ENCODE measurements at regions not wholly inside any gene's neighbourhood (a gene's known extent, or its start where the extent isn't known, plus 50 kb on each side); places are given as distances from the start of the nearest gene placed in this dataset.

DNA sequence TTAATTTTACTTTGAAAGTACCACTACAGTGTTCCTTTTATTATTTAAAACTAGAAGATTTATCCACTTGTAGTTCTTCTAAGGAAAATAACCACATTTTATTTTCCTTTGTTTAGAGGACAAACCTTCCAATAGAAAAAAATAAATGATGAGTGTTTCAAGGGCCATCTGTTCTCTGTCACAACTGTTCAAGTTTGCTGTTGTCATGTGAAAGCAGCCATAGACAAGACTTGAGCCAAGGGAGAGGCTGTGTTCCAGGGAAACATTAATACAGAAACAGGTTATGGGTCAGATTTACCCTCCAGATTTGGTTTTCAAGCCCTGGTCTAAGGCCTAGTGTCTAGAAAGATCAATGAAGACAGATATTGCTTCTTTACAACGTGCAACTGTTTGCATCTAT lies 463.6 kb downstream of the C6orf118 start:
- DNase-seq = no peak
- Histone ChIP-seq H3K27me3 (no peaks in the 10 kb centered on the region), H3K4me1 (no peaks in the 10 kb centered on the region), H3K9me3 (no peaks in the 10 kb centered on the region), H3K27ac (no peak overlapping the region), H3K36me3 (no peaks in the 10 kb centered on the region), H3K4me3 (no peak overlapping the region)
- no peak for ATAC-seq
- 53% methylated on average over 1 of the region's 1 CpG for WGBS (ENCODE audit: insufficient coverage, low coverage, low lambda C conversion rate, missing lambda C conversion rate)
- intact Hi-C loops (cut with DNase I) = no loop called here
- TF ChIP-seq POLR2A (IDR thresholded peaks at IDR 0.05) = no peak
- TF ChIP-seq, protein P1, sequence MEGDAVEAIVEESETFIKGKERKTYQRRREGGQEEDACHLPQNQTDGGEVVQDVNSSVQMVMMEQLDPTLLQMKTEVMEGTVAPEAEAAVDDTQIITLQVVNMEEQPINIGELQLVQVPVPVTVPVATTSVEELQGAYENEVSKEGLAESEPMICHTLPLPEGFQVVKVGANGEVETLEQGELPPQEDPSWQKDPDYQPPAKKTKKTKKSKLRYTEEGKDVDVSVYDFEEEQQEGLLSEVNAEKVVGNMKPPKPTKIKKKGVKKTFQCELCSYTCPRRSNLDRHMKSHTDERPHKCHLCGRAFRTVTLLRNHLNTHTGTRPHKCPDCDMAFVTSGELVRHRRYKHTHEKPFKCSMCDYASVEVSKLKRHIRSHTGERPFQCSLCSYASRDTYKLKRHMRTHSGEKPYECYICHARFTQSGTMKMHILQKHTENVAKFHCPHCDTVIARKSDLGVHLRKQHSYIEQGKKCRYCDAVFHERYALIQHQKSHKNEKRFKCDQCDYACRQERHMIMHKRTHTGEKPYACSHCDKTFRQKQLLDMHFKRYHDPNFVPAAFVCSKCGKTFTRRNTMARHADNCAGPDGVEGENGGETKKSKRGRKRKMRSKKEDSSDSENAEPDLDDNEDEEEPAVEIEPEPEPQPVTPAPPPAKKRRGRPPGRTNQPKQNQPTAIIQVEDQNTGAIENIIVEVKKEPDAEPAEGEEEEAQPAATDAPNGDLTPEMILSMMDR (IDR thresholded peaks at IDR 0.05) = no peak

- no peaks in the 10 kb centered on the region for H3K4me1 ChIP-seq
- WGBS (ENCODE audit: insufficient coverage, low coverage, low lambda C conversion rate, missing lambda C conversion rate) = 53% methylated on average over 1 of the region's 1 CpG
- H3K4me3 ChIP-seq = no peak overlapping the region
- no peaks in the 10 kb centered on the region for H3K36me3 ChIP-seq
- ATAC-seq = no peak
- no peak for DNase-seq
- no peaks in the 10 kb centered on the region for H3K9me3 ChIP-seq
- H3K27me3 ChIP-seq = no peaks in the 10 kb centered on the region
- intact Hi-C loops (cut with DNase I) = no loop called here
- no peak overlapping the region for H3K27ac ChIP-seq
- TF ChIP-seq POLR2A (IDR thresholded peaks at IDR 0.05) = no peak
- TF ChIP-seq, protein P1 (IDR thresholded peaks at IDR 0.05) = no peak
Measured at GRCh38 chr6:164842085-164842484, 467.3 kb downstream of the C6orf118 start.

DNA sequence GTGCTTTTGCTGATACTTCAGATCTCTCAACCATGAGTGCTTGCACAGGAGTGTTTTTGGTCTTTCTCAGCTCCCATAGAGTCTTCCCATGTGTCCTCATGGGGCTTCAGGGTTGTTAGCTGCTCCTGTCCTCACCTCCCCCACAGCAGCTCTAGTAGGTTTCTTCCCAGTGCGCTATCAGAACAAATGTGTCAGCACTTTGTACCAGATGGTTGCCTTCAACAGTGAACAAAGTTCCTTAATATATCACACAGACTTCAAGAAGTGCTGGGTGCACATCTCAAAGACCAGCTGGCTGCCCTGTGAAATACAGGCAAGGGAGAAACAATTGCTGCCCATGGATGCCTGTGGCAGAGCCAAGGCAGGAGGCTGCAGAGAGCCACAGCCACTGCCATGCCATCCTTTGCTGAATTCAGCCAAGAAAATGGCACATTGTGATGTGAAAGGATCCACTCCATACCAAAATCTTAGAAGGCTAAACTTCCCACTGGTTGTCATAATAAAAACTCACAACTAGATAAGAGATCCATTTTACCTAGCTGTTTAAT lies 471.3 kb downstream of the C6orf118 start:
- H3K27me3 ChIP-seq = no peaks in the 10 kb centered on the region
- no peak for DNase-seq
- H3K4me1 ChIP-seq = no peaks in the 10 kb centered on the region
- no peaks in the 10 kb centered on the region for H3K9me3 ChIP-seq
- no CpG with 5 or more reads among the region's 1 CpG for WGBS (ENCODE audit: insufficient coverage, low coverage, low lambda C conversion rate, missing lambda C conversion rate)
- TF ChIP-seq POLR2A (IDR thresholded peaks at IDR 0.05) = no peak
- TF ChIP-seq, protein P1 (IDR thresholded peaks at IDR 0.05) = no peak
- H3K36me3 ChIP-seq = no peaks in the 10 kb centered on the region
- ATAC-seq = no peak
- intact Hi-C loops (cut with DNase I) = no loop called here
- H3K4me3 ChIP-seq = no peak overlapping the region
- H3K27ac ChIP-seq = no peak overlapping the region

DNA sequence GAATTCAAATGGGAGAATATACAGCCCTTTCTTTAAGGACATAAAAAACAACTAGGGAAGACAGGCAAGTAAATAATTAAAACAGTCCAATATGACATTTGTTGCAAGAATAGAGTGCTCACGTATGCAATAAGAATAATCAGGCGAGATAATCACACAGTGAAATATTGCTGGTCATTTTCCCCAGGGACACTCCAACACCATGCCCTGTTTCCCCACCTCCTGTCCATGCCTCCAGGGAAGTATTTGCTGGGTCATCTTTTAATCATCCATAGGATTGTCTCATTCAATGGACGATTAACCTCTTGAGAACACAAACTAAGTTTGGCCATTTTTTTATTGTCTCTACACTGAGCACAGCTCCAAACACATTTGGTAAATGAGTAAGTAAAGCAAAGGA lies 472.9 kb downstream of the C6orf118 start:
- Histone ChIP-seq H3K36me3 (no peaks in the 10 kb centered on the region), H3K4me1 (no peaks in the 10 kb centered on the region), H3K27ac (no peak overlapping the region), H3K4me3 (no peak overlapping the region), H3K27me3 (no peaks in the 10 kb centered on the region), H3K9me3 (no peaks in the 10 kb centered on the region)
- TF ChIP-seq POLR2A (IDR thresholded peaks at IDR 0.05) = no peak
- TF ChIP-seq, protein P1 (IDR thresholded peaks at IDR 0.05) = no peak
- no peak for DNase-seq
- WGBS (ENCODE audit: insufficient coverage, low coverage, low lambda C conversion rate, missing lambda C conversion rate) = 61% methylated on average over 3 of the region's 3 CpGs
- no peak for ATAC-seq
- intact Hi-C loops (cut with DNase I) = no loop called here

DNA sequence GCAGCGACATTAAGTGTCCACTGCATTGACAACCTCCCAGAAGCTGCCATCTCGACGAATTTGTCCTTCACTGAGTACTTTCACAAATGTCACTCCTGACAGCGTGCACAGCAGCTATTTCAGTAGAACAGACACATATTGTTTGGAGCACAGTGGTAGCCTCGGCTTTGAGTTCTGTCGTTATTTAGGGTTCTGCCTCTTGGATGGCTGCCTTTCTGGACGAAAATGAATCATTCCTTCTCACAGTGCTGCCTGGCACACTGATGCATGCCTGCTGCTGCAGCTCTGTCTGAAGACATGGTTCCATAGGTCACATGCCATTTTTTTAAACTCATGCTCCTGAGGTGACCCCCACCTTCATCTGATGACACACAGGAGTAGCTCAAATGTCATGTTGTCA lies 477.0 kb downstream of the C6orf118 start:
- no peak for TF ChIP-seq POLR2A (IDR thresholded peaks at IDR 0.05)
- TF ChIP-seq, protein P1 (IDR thresholded peaks at IDR 0.05) = no peak
- DNase-seq = no peak
- Histone ChIP-seq H3K27me3 (no peaks in the 10 kb centered on the region), H3K4me1 (no peaks in the 10 kb centered on the region), H3K27ac (no peak overlapping the region), H3K36me3 (no peaks in the 10 kb centered on the region), H3K9me3 (no peaks in the 10 kb centered on the region), H3K4me3 (no peak overlapping the region)
- WGBS (ENCODE audit: insufficient coverage, low coverage, low lambda C conversion rate, missing lambda C conversion rate) = 60% methylated on average over 7 of the region's 7 CpGs
- intact Hi-C loops (cut with DNase I) = no loop called here
- no peak for ATAC-seq
